GM19035 (cell line): ENCODE measurements at regions not wholly inside any gene's neighbourhood (a gene's known extent, or its start where the extent isn't known, plus 50 kb on each side); places are given as distances from the start of the nearest gene placed in this dataset.

ENCODE experiments used
- ATAC-seq: cut with Tn5 transposase; IDR thresholded peaks from one replicate; pipeline ENCODE4 v1.9.1; 2021; ENCODE audit not compliant: unreplicated experiment

DNA sequence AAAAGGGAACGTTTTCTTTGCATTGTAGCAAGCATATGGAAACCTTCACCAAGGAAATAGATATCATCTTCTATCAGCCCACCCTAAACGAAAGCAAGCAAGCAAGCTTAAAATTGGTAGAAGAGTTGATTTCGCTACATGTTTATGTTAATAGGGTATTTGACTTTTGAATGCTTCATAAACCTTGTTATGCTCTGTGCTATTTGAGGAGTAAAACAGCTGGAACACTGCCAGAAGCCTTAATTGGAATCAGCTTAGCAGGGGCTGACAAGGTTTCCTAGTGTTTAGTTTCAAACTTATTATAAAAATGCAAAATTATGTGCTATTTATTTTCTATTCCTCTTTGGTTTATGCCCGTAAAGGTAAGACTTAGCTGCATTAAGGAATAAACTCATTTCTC is 70.6 kb upstream of the LINC00305 start:
- no peak for ATAC-seq

DNA sequence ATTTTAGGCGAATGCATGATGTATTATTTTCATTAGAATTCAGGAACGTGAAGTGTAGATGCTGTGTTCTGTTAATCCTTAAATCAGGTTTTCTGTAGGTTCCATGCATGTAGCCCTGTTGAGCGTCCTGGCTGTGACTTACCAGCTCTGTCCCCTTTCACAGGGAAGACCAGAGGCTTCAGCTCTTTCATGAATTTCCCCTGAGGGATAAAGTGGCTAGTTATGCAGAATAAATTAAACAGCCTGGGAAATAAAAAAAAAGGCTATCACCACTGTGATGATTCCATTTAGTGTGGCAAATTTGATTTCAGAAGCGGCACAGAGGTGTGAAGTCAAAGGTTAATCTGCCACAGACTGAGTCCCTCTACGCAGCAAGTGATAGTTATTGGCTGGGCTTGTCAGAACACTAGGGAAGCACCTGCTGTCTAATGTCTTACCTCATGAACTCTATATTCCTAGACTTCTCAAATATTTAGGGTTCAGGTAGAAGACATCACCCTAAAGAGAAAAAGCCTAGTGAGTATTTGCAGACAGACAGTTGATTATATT is 61.6 kb upstream of the LINC00305 start:
- ATAC-seq, result no peak

DNA sequence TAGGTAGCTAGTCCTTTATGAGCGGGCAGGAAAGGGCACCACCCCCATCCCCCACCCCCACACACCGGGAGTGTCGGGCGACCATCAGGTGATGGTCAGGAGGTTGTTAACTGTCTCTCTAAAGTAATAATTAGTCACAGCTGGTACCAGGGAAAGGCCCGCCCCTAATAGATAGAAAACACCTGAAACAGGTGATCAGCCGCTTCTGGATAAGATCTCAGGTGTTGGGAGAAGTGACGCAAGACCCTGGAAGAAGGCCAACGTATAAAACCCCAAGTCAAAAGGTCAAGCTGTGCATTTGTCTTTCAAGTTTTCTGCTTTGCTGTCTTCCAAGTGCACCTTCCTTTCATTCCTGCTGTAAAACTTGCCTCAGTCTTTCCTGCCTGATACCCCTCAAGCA is 59.6 kb upstream of the LINC00305 start:
- no peak for ATAC-seq

DNA sequence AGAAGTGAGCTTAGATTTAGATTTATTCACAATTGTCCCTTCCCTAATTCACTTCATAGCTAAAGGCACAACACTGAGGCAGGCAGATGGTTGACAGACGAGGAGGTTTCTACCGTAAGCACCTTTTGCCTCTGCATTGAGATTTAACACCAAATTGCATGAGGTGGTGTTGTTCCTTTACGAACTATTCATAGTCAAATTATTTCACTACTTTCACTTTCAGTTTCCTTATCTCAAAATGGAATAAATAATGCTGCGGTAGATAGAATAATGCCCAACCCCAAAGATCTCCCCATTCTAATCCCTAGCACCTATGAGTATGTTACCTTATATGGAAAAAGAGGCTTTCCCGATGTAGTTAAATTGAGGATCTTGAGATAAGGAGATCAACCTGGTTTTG is 58.9 kb upstream of the LINC00305 start:
- ATAC-seq, result no peak

DNA sequence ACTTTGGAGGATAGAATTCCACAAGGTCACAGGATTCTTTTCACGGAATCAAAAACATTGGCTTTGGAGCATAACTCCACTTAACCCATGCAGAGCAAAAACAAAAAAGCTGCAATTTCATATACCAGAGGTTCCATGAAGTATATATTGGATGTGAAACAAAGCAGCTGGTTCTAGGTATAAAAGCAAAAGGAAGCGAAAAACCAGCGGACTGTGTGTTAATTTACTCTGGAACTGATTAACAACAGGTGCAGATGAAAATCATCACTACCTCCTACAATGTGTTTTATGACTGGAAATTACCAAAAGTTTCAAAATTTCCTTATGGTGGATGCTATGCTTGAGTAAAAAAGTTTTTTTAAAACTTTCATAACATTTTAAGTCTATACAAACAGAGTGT is 54.4 kb upstream of the LINC00305 start:
- ATAC-seq, result no peak

DNA sequence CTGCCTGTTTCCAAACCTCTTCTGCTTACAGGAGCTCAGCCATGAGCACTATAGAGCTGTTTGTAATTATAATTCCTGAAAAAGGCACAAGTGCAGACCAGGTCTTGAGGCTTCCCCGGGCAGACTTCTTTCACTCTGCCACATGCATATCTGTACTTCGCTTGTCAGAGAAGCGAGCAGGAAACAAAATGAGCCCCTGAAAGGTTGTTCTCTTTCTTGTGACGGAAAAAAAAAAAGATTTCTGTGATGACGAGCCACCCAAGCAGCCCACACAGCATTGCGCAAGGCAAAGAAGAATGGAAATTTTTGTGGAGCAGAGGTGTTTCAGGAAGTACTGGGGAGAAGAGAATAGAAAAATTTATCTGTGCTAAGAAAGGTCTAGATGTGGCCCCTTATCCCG is 54.0 kb upstream of the LINC00305 start:
- peak; percentile 22 for ATAC-seq

DNA sequence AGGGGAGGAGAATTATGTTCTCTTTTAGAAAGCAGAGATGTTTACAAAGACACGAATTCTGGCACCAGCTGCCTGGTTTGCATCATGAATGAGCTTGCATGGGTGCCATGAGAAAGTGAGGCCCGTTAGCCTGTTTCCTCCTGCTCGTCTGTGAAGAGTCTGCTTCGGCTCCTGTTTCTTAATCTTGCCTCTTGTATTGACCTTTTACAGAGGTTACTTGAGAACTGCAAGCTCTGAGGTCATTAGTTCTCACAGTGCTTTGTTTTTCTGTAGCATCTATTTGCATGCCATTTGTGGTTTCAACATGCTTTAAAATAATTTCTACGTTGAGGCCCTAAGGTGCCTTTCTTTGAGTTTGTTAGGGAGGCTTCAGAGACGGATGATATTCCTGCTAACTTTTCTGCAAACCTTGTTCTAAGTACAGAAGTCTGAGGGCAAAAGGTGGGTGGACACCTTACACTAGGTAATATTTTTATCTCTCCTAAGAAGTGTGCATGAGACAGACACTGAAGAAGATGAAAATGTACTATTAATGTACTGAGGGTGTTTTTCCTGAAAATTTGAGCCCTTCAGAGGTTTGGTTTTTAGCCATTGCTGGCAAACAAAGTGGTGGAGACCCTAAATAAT is 53.4 kb upstream of the LINC00305 start:
- ATAC-seq, result peak; percentile 63

DNA sequence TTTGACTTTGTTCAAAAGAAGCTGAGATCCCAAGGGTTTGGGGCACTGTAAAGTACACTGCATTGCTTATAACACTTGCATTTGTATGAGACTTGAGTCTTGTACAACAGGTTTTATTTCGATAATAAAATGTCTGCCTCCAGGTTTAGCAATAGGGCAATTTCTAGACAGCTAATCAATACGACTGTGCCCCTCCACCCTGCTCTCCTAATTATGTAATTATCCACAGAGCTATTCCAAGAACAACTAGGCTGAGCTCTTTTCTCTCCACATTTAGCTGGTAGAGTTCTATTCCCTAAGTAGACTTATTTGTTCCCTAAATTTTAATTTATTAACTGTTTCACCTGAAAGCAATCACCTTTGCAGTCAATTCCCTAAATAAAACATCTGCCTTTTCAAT is 52.9 kb upstream of the LINC00305 start:
- ATAC-seq, result no peak

DNA sequence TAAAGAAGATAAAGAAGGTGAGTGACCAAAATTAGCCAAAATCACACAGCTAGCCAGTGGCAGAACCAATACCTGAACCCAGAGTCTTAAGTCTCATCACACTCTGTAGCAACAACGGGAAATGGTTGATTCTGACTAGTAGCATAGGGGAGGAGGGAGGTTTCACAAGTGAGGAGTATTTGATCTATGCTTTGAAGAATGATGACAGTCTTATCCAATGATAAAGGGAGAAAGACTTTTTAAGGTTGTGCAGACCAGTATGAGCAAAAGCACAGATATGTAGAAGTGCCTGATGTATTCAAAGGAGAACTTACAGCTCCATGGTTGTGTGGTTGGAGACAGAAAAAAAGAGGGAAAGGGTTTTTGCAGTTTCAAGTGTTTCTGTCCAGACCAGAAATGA is 50.7 kb upstream of the LINC00305 start:
- ATAC-seq, result no peak
